ENCODE measurements at regions not wholly inside any gene's neighbourhood (a gene's known extent, or its start where the extent isn't known, plus 50 kb on each side); places are given as distances from the start of the nearest gene placed in this dataset.
"Not testable (repeated sequence)": the region's sequence is repeated elsewhere in the genome, so short reads cannot be mapped to it uniquely, and the experiment has no call there.

DNA sequence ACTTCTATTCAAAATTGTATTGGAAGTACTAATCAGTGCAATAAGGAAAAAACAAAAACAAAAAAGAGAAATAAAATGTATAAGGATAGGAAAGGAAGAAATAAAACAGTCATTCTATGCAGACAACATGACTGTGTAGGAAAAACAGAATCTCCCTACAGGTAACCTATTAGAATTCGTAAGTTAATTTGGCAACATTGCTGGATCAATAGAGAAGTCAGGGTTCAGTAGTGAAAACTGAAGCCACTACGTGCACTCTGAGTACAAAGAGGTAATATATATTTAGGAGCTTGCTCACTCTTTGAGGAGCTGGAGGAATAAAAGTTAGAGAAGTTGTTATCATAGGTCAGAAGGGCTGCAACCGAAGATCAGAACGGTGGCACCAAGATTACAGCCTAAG is 84.0 kb upstream of the BMAL1 start:
- TF ChIP-seq, protein P1, sequence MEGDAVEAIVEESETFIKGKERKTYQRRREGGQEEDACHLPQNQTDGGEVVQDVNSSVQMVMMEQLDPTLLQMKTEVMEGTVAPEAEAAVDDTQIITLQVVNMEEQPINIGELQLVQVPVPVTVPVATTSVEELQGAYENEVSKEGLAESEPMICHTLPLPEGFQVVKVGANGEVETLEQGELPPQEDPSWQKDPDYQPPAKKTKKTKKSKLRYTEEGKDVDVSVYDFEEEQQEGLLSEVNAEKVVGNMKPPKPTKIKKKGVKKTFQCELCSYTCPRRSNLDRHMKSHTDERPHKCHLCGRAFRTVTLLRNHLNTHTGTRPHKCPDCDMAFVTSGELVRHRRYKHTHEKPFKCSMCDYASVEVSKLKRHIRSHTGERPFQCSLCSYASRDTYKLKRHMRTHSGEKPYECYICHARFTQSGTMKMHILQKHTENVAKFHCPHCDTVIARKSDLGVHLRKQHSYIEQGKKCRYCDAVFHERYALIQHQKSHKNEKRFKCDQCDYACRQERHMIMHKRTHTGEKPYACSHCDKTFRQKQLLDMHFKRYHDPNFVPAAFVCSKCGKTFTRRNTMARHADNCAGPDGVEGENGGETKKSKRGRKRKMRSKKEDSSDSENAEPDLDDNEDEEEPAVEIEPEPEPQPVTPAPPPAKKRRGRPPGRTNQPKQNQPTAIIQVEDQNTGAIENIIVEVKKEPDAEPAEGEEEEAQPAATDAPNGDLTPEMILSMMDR (IDR thresholded peaks at IDR 0.05; ENCODE audit: low read depth, low read length, missing control alignments), result no peak
- H3K4me3 ChIP-seq (ENCODE audit: low read depth, low read length), result no peak overlapping the region
- no peak for DNase-seq (ENCODE audit: low read depth)
- in situ Hi-C loops (cut with HindIII; ENCODE audit: low sequenced_read_pairs), result no loop called here

DNA sequence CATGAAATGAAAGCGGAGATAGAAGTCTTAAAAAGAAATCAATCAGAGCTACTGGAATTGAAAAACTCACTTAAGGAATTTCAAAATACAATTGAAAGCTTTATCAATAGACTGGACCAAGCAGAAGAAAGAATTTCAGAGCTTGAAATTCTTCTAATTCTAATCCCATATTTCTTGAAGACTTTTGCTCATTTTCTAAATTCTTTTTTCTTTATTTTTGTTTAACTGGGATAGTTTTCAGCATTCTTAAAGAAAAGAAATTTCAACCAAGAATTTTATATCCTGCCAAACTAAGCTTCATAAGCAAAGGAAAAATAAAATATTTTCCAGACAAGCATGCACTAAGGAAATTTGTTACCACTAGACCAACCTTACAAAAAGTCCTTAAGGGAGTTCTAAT is 80.2 kb upstream of the BMAL1 start:
- H3K4me3 ChIP-seq (ENCODE audit: low read depth, low read length); DNase-seq (ENCODE audit: low read depth); in situ Hi-C loops (cut with HindIII; ENCODE audit: low sequenced_read_pairs): not testable (repeated sequence)

DNA sequence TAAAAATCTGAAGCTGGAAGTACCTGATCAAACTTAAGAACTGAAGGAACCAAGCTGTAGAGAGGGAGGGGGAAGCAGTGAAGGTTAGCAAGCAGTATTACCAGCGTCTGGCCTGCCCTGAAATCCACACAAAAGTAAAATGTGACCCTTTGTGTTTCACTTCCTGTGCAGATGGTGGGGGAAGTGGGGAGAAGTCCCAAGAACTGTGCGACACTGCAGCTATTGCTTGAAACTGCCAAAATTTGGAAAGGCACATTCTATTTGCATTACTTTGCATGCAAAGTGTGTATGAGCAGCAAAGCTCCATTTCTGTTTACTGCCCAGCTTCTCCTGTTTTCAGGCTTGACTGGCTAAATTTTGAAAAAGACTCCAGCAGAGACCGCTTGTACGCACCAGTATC is 72.1 kb upstream of the BMAL1 start:
- in situ Hi-C loops (cut with HindIII; ENCODE audit: low sequenced_read_pairs), result no loop called here
- DNase-seq (ENCODE audit: low read depth), result no peak
- TF ChIP-seq, protein P1 (IDR thresholded peaks at IDR 0.05; ENCODE audit: low read depth, low read length, missing control alignments), result no peak
- H3K4me3 ChIP-seq (ENCODE audit: low read depth, low read length), result no peak overlapping the region

DNA sequence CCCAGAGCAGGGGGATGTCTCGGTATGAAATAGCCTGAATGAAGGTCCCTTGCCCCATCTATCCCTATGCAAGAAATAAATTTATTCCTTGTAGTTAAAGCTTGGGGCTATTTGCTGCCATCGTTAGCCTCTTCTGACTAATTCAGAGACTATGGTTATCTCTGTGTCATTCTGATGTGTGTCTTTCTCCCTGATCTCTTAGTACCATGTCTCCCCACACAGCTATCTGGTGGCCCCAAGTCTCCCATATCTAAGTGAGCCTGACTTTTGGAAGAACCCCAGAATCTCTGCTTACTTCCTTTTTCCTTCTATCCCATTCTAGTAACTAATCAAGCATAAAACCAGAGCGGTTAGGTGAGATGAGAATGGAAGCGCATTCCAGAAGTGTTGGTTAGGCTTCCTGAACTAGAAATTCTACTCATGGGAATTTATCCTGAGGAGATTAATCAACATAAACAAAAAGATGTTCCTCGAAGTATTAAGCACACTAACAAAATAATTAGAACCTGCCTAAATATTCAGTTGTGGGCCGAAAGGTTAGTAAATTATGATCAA is 71.4 kb upstream of the BMAL1 start:
- H3K4me3 ChIP-seq (ENCODE audit: low read depth, low read length), result no peak overlapping the region
- in situ Hi-C loops (cut with HindIII; ENCODE audit: low sequenced_read_pairs), result no loop called here
- no peak for DNase-seq (ENCODE audit: low read depth)
- TF ChIP-seq, protein P1 (IDR thresholded peaks at IDR 0.05; ENCODE audit: low read depth, low read length, missing control alignments), result no peak

DNA sequence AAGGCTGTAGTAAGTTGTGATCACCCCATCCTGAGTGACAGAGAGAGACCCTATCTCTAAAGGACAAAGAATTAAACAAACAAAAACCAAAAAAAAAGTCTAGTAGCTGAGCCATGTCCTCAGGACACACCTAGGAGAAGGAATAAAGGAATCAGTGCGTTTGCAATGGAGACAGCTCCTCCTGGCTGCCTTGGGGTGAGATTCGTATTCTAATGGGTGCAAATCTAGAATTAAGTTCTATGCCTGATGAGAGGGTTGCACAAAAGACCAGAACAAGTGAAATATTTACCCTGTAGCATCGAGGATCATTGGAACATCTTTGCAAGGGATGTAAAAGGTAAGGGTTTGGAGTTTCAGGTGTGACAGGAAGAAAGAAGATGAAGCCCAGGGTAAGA is 70.3 kb upstream of the BMAL1 start:
- TF ChIP-seq, protein P1 (IDR thresholded peaks at IDR 0.05; ENCODE audit: low read depth, low read length, missing control alignments), result peak; percentile 36
- DNase-seq (ENCODE audit: low read depth), result no peak
- no peak overlapping the region for H3K4me3 ChIP-seq (ENCODE audit: low read depth, low read length)
- in situ Hi-C loops (cut with HindIII; ENCODE audit: low sequenced_read_pairs), result no loop called here

DNA sequence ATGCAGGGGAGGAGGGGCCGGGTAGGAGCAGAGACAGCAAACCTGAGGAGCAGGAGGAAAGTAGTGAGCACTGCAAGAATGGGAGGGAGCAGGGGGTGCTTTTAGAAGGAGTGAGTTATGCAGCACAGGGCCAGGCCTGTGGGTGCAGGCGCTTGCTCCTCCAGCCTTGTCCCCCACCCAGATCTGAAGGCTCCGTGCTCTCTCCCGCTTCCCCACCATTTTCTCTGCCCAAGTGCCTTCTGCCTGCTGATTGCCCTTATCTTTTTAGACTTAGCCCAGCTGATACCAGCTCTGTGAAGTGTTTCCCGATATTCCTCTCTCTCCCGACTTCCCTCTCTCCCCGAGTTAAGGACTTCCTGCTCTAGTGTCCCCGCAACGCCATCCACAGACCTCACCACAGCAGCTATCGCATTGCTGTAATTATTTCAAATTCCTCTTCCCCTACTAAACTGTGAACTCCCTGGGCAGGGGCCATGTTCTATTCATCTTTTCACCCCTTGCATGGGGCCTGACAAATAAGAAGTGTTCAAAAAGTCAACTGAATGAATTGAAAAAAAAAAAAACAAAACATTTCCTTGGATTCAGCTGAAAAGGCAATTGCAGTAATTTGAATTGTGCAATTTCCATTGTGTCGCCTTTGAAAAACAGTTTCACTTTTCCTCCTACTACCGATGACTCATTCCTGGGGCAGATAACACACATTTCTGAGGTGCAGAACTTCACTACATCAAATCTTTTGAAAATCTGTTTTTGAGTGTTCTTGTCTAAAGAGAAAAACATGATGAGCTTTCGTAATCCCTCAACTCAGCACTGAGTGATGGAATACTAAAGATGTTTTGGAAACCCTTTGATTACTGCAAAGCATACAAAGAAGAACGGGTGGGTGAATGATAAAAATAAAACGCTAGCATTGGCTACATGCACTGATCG is 69.7 kb upstream of the BMAL1 start:
- TF ChIP-seq, protein P1 (IDR thresholded peaks at IDR 0.05; ENCODE audit: low read depth, low read length, missing control alignments), result no peak
- in situ Hi-C loops (cut with HindIII; ENCODE audit: low sequenced_read_pairs), result no loop called here
- peak overlapping the region; percentile 20 for H3K4me3 ChIP-seq (ENCODE audit: low read depth, low read length)
- peak; percentile 86 for DNase-seq (ENCODE audit: low read depth)

DNA sequence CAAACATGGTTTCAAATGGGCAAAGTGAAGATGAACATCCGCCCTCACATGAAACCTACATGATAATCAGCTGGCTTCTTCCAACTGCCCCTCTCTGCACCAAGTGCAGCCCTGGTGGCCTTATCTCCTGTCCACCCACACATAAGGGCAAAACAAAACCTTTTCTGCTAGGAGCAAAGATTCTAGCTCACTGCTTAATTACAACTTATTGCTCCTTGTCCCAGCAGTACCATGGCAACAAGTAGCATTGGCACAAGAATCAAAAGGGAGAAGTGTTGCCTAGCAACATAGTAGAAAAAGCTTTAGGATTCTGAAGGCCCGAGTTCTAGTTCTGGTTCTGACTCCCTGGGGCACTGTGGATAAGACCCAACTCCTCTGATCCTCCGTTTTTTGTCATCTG is 68.7 kb upstream of the BMAL1 start:
- no peak overlapping the region for H3K4me3 ChIP-seq (ENCODE audit: low read depth, low read length)
- TF ChIP-seq, protein P1 (IDR thresholded peaks at IDR 0.05; ENCODE audit: low read depth, low read length, missing control alignments), result no peak
- in situ Hi-C loops (cut with HindIII; ENCODE audit: low sequenced_read_pairs), result no loop called here
- DNase-seq (ENCODE audit: low read depth), result no peak

All from astrocyte of the cerebellum (primary cell).